ENCODE measurements at regions not wholly inside any gene's neighbourhood (a gene's known extent, or its start where the extent isn't known, plus 50 kb on each side); places are given as distances from the start of the nearest gene placed in this dataset.
"Not testable (repeated sequence)": the region's sequence is repeated elsewhere in the genome, so short reads cannot be mapped to it uniquely, and the experiment has no call there.

DNA sequence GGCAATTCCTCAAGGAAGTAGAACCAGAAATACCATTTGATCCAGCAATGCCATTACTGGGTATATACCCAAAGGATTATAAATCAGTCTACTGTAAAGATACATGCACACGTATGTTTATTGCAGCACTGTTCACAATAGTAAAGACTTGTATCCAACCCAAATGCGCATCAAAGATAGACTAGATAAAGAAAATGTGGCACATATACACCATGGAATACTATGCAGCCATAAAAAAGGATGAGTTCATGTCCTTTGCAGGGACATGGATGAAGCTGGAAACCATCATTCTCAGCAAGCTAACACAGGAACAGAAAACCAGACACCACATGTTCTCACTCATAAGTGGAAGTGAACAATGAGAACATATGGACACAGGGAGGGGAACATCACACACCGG is 130.0 kb upstream of the HS3ST4 start:
- TF ChIP-seq, protein P1, sequence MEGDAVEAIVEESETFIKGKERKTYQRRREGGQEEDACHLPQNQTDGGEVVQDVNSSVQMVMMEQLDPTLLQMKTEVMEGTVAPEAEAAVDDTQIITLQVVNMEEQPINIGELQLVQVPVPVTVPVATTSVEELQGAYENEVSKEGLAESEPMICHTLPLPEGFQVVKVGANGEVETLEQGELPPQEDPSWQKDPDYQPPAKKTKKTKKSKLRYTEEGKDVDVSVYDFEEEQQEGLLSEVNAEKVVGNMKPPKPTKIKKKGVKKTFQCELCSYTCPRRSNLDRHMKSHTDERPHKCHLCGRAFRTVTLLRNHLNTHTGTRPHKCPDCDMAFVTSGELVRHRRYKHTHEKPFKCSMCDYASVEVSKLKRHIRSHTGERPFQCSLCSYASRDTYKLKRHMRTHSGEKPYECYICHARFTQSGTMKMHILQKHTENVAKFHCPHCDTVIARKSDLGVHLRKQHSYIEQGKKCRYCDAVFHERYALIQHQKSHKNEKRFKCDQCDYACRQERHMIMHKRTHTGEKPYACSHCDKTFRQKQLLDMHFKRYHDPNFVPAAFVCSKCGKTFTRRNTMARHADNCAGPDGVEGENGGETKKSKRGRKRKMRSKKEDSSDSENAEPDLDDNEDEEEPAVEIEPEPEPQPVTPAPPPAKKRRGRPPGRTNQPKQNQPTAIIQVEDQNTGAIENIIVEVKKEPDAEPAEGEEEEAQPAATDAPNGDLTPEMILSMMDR (IDR thresholded peaks at IDR 0.05; ENCODE audit: low read depth, low read length): not testable (repeated sequence)
- not testable (repeated sequence) for TF ChIP-seq EZH2phosphoT487 (IDR thresholded peaks at IDR 0.05; ENCODE audit: low read depth)
